ENCODE measurements at regions not wholly inside any gene's neighbourhood (a gene's known extent, or its start where the extent isn't known, plus 50 kb on each side); places are given as distances from the start of the nearest gene placed in this dataset.

GRCh38 chr18:6614952-6615351 is 114.6 kb upstream of the ARHGAP28 start:
- H3K36me3 ChIP-seq (ENCODE audit: control insufficient read depth, low read depth, low read length), result no peaks in the 10 kb centered on the region

GRCh38 chr18:6616981-6617380 is 112.5 kb upstream of the ARHGAP28 start:
- Histone ChIP-seq H3K4me1 (ENCODE audit: control insufficient read depth, low read depth, low read length) (no peaks in the 10 kb centered on the region), H3K27me3 (ENCODE audit: control insufficient read depth, insufficient read depth, low read length) (no peaks in the 10 kb centered on the region), H3K27ac (ENCODE audit: low read length) (no peak overlapping the region), H3K36me3 (ENCODE audit: control insufficient read depth, low read depth, low read length) (no peaks in the 10 kb centered on the region), H3K4me3 (ENCODE audit: low read length) (no peak overlapping the region), H3K9ac (ENCODE audit: low read length) (no peak overlapping the region), H3K9me3 (ENCODE audit: control insufficient read depth, low read depth, low read length) (no peaks in the 10 kb centered on the region)

More at GRCh38 chr18:6614952-6615351, 114.6 kb upstream of the ARHGAP28 start:
- no peaks in the 10 kb centered on the region for H3K27me3 ChIP-seq (ENCODE audit: control insufficient read depth, insufficient read depth, low read length)
- no peaks in the 10 kb centered on the region for H3K9me3 ChIP-seq (ENCODE audit: control insufficient read depth, low read depth, low read length)
- no peak overlapping the region for H3K9ac ChIP-seq (ENCODE audit: low read length)
- no peak overlapping the region for H3K27ac ChIP-seq (ENCODE audit: low read length)
- H3K4me3 ChIP-seq (ENCODE audit: low read length), result no peak overlapping the region
- no peaks in the 10 kb centered on the region for H3K4me1 ChIP-seq (ENCODE audit: control insufficient read depth, low read depth, low read length)

GRCh38 chr18:6621437-6621836 is 108.1 kb upstream of the ARHGAP28 start:
- H3K36me3 ChIP-seq (ENCODE audit: control insufficient read depth, low read depth, low read length), result no peaks in the 10 kb centered on the region

GRCh38 chr18:6623278-6623677 is 106.2 kb upstream of the ARHGAP28 start:
- H3K36me3 ChIP-seq (ENCODE audit: control insufficient read depth, low read depth, low read length), result no peaks in the 10 kb centered on the region

More at GRCh38 chr18:6621437-6621836, 108.1 kb upstream of the ARHGAP28 start:
- Histone ChIP-seq H3K4me1 (ENCODE audit: control insufficient read depth, low read depth, low read length) (peaks cover 5% of the 10 kb centered on the region), H3K9ac (ENCODE audit: low read length) (no peak overlapping the region), H3K9me3 (ENCODE audit: control insufficient read depth, low read depth, low read length) (no peaks in the 10 kb centered on the region), H3K4me3 (ENCODE audit: low read length) (no peak overlapping the region), H3K27ac (ENCODE audit: low read length) (no peak overlapping the region), H3K27me3 (ENCODE audit: control insufficient read depth, insufficient read depth, low read length) (no peaks in the 10 kb centered on the region)

GRCh38 chr18:6624271-6624660 is 105.2 kb upstream of the ARHGAP28 start:
- no peaks in the 10 kb centered on the region for H3K9me3 ChIP-seq (ENCODE audit: control insufficient read depth, low read depth, low read length)
- no peak overlapping the region for H3K9ac ChIP-seq (ENCODE audit: low read length)
- H3K27me3 ChIP-seq (ENCODE audit: control insufficient read depth, insufficient read depth, low read length), result no peaks in the 10 kb centered on the region
- no peak overlapping the region for H3K27ac ChIP-seq (ENCODE audit: low read length)
- no peaks in the 10 kb centered on the region for H3K36me3 ChIP-seq (ENCODE audit: control insufficient read depth, low read depth, low read length)
- peaks cover 5% of the 10 kb centered on the region for H3K4me1 ChIP-seq (ENCODE audit: control insufficient read depth, low read depth, low read length)
- no peak overlapping the region for H3K4me3 ChIP-seq (ENCODE audit: low read length)

More at GRCh38 chr18:6623278-6623677, 106.2 kb upstream of the ARHGAP28 start:
- H3K27me3 ChIP-seq (ENCODE audit: control insufficient read depth, insufficient read depth, low read length), result no peaks in the 10 kb centered on the region
- H3K9ac ChIP-seq (ENCODE audit: low read length), result no peak overlapping the region
- H3K4me1 ChIP-seq (ENCODE audit: control insufficient read depth, low read depth, low read length), result peaks cover 5% of the 10 kb centered on the region
- H3K27ac ChIP-seq (ENCODE audit: low read length), result no peak overlapping the region
- no peaks in the 10 kb centered on the region for H3K9me3 ChIP-seq (ENCODE audit: control insufficient read depth, low read depth, low read length)
- no peak overlapping the region for H3K4me3 ChIP-seq (ENCODE audit: low read length)

- no peaks in the 10 kb centered on the region for H3K27me3 ChIP-seq (ENCODE audit: control insufficient read depth, insufficient read depth, low read length)
- H3K4me1 ChIP-seq (ENCODE audit: control insufficient read depth, low read depth, low read length), result peaks cover 5% of the 10 kb centered on the region
- H3K36me3 ChIP-seq (ENCODE audit: control insufficient read depth, low read depth, low read length), result no peaks in the 10 kb centered on the region
- no peak overlapping the region for H3K4me3 ChIP-seq (ENCODE audit: low read length)
- H3K9ac ChIP-seq (ENCODE audit: low read length), result no peak overlapping the region
- no peaks in the 10 kb centered on the region for H3K9me3 ChIP-seq (ENCODE audit: control insufficient read depth, low read depth, low read length)
- no peak overlapping the region for H3K27ac ChIP-seq (ENCODE audit: low read length)
Observed at GRCh38 chr18:6624661-6625311, 104.7 kb upstream of the ARHGAP28 start.

- Histone ChIP-seq H3K9ac (ENCODE audit: low read length) (no peak overlapping the region), H3K9me3 (ENCODE audit: control insufficient read depth, low read depth, low read length) (no peaks in the 10 kb centered on the region), H3K27me3 (ENCODE audit: control insufficient read depth, insufficient read depth, low read length) (no peaks in the 10 kb centered on the region), H3K27ac (ENCODE audit: low read length) (no peak overlapping the region), H3K36me3 (ENCODE audit: control insufficient read depth, low read depth, low read length) (no peaks in the 10 kb centered on the region), H3K4me3 (ENCODE audit: low read length) (no peak overlapping the region), H3K4me1 (ENCODE audit: control insufficient read depth, low read depth, low read length) (peaks cover 5% of the 10 kb centered on the region)
Observed at GRCh38 chr18:6625481-6625880, 104.0 kb upstream of the ARHGAP28 start.

- H3K4me1 ChIP-seq (ENCODE audit: control insufficient read depth, low read depth, low read length), result peaks cover 5% of the 10 kb centered on the region
- H3K27ac ChIP-seq (ENCODE audit: low read length), result no peak overlapping the region
- no peaks in the 10 kb centered on the region for H3K27me3 ChIP-seq (ENCODE audit: control insufficient read depth, insufficient read depth, low read length)
- H3K9ac ChIP-seq (ENCODE audit: low read length), result no peak overlapping the region
- no peaks in the 10 kb centered on the region for H3K36me3 ChIP-seq (ENCODE audit: control insufficient read depth, low read depth, low read length)
- H3K4me3 ChIP-seq (ENCODE audit: low read length), result no peak overlapping the region
- no peaks in the 10 kb centered on the region for H3K9me3 ChIP-seq (ENCODE audit: control insufficient read depth, low read depth, low read length)
Observed at GRCh38 chr18:6626457-6626856, 103.1 kb upstream of the ARHGAP28 start.

GRCh38 chr18:6627645-6628044 is 101.9 kb upstream of the ARHGAP28 start:
- Histone ChIP-seq H3K9me3 (ENCODE audit: control insufficient read depth, low read depth, low read length) (no peaks in the 10 kb centered on the region), H3K4me1 (ENCODE audit: control insufficient read depth, low read depth, low read length) (peaks cover 5% of the 10 kb centered on the region), H3K27ac (ENCODE audit: low read length) (no peak overlapping the region), H3K36me3 (ENCODE audit: control insufficient read depth, low read depth, low read length) (no peaks in the 10 kb centered on the region), H3K9ac (ENCODE audit: low read length) (no peak overlapping the region), H3K4me3 (ENCODE audit: low read length) (no peak overlapping the region), H3K27me3 (ENCODE audit: control insufficient read depth, insufficient read depth, low read length) (no peaks in the 10 kb centered on the region)

- Histone ChIP-seq H3K27me3 (ENCODE audit: control insufficient read depth, insufficient read depth, low read length) (no peaks in the 10 kb centered on the region), H3K4me1 (ENCODE audit: control insufficient read depth, low read depth, low read length) (peaks cover 10% of the 10 kb centered on the region), H3K27ac (ENCODE audit: low read length) (no peak overlapping the region), H3K9me3 (ENCODE audit: control insufficient read depth, low read depth, low read length) (no peaks in the 10 kb centered on the region), H3K9ac (ENCODE audit: low read length) (no peak overlapping the region), H3K36me3 (ENCODE audit: control insufficient read depth, low read depth, low read length) (no peaks in the 10 kb centered on the region), H3K4me3 (ENCODE audit: low read length) (no peak overlapping the region)
Observed at GRCh38 chr18:6628187-6628586, 101.3 kb upstream of the ARHGAP28 start.

- no peaks in the 10 kb centered on the region for H3K9me3 ChIP-seq (ENCODE audit: control insufficient read depth, low read depth, low read length)
- H3K9ac ChIP-seq (ENCODE audit: low read length), result no peak overlapping the region
- H3K27ac ChIP-seq (ENCODE audit: low read length), result no peak overlapping the region
- H3K4me1 ChIP-seq (ENCODE audit: control insufficient read depth, low read depth, low read length), result peaks cover 13% of the 10 kb centered on the region
- H3K4me3 ChIP-seq (ENCODE audit: low read length), result no peak overlapping the region
- no peaks in the 10 kb centered on the region for H3K27me3 ChIP-seq (ENCODE audit: control insufficient read depth, insufficient read depth, low read length)
- H3K36me3 ChIP-seq (ENCODE audit: control insufficient read depth, low read depth, low read length), result no peaks in the 10 kb centered on the region
Observed at GRCh38 chr18:6629635-6630140, 99.8 kb upstream of the ARHGAP28 start.

GRCh38 chr18:6633310-6633709 is 96.2 kb upstream of the ARHGAP28 start:
- no peak overlapping the region for H3K27ac ChIP-seq (ENCODE audit: low read length)
- H3K9me3 ChIP-seq (ENCODE audit: control insufficient read depth, low read depth, low read length), result no peaks in the 10 kb centered on the region
- H3K36me3 ChIP-seq (ENCODE audit: control insufficient read depth, low read depth, low read length), result no peaks in the 10 kb centered on the region
- no peaks in the 10 kb centered on the region for H3K27me3 ChIP-seq (ENCODE audit: control insufficient read depth, insufficient read depth, low read length)
- H3K4me3 ChIP-seq (ENCODE audit: low read length), result no peak overlapping the region
- peaks cover 13% of the 10 kb centered on the region for H3K4me1 ChIP-seq (ENCODE audit: control insufficient read depth, low read depth, low read length)
- H3K9ac ChIP-seq (ENCODE audit: low read length), result no peak overlapping the region
